ENCODE measurements at regions not wholly inside any gene's neighbourhood (a gene's known extent, or its start where the extent isn't known, plus 50 kb on each side); places are given as distances from the start of the nearest gene placed in this dataset.

DNA sequence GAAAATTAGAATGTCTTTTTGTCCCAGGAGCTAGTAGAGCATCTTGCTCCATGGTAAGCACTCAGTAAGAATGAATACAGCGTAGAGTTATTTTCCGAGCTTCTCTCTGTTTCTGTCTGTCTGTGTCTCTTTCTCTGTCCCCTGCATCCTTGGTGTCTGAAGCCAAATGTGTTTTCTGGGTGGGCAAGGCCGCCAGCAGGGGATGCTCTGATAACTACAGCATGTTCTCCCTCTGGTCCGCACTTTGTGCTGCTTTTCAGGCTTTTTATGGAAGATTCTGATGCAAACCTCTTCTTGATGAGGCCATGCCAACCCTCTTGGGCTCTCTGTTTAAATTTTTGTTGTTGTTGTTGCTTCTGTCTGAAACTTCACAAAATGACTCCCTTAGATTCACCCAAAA is 142.8 kb upstream of the UBL3 start:
- FAIRE-seq: no peak

DNA sequence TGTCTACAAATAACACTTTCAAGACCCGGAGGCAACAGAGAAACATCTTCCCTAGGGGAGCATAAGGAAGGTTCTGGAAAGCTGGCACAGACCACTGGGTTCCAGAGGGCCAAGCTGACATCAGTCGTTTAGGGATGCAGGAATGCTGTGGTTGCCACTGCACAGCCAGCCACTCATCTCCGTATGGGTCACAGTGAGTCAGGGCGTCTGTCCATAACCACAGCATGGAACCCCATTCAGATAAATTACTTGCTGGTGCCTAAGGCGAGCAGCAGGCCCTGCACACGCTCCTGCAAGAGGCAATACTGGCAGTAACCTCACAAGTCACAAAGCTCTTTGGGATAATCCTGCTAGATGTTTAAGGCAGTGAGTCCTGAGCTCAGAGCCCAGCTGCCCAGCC is 140.9 kb upstream of the UBL3 start:
- FAIRE-seq (no peak), DNase-seq (no peak)
- intact Hi-C loops (cut with DNase I): no loop called here
- no peaks in the 10 kb centered on the region for H3K27me3 ChIP-seq (ENCODE audit: control insufficient read depth, insufficient read depth, low read length)
- no peaks in the 10 kb centered on the region for H3K36me3 ChIP-seq (ENCODE audit: control insufficient read depth in 2 of 3, insufficient read depth in 3 of 3, low read length in 3 of 3)
- H3K9ac ChIP-seq (ENCODE audit: low read length in 3 of 3): no peak overlapping the region
- no peak overlapping the region for H3K4me3 ChIP-seq (ENCODE audit: low read length in 3 of 3)
- TF ChIP-seq, protein P1, sequence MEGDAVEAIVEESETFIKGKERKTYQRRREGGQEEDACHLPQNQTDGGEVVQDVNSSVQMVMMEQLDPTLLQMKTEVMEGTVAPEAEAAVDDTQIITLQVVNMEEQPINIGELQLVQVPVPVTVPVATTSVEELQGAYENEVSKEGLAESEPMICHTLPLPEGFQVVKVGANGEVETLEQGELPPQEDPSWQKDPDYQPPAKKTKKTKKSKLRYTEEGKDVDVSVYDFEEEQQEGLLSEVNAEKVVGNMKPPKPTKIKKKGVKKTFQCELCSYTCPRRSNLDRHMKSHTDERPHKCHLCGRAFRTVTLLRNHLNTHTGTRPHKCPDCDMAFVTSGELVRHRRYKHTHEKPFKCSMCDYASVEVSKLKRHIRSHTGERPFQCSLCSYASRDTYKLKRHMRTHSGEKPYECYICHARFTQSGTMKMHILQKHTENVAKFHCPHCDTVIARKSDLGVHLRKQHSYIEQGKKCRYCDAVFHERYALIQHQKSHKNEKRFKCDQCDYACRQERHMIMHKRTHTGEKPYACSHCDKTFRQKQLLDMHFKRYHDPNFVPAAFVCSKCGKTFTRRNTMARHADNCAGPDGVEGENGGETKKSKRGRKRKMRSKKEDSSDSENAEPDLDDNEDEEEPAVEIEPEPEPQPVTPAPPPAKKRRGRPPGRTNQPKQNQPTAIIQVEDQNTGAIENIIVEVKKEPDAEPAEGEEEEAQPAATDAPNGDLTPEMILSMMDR (IDR thresholded peaks at IDR 0.05; ENCODE audit: borderline replicate concordance, extremely low read depth, insufficient read depth): no peak
- no peak overlapping the region for H3K27ac ChIP-seq (ENCODE audit: low read depth in 2 of 2, low read length in 2 of 2)
- peaks cover 0 to 4% (median 0%) of the 10 kb centered on the region in 3 donors for H3K9me3 ChIP-seq (ENCODE audit: control insufficient read depth in 2 of 3, insufficient read depth in 1 of 3, low read length in 3 of 3)
- no peaks in the 10 kb centered on the region for H3K4me1 ChIP-seq (ENCODE audit: control insufficient read depth in 2 of 3, insufficient read depth in 2 of 3, low read depth in 1 of 3, low read length in 3 of 3)

More for the DNA sequence above, 142.8 kb upstream of the UBL3 start:
- H3K36me3 ChIP-seq (ENCODE audit: control insufficient read depth in 2 of 3, insufficient read depth in 3 of 3, low read length in 3 of 3): no peaks in the 10 kb centered on the region
- H3K9ac ChIP-seq (ENCODE audit: low read length in 3 of 3): no peak overlapping the region
- H3K4me3 ChIP-seq (ENCODE audit: low read length in 3 of 3): no peak overlapping the region
- no peak for DNase-seq
- no peaks in the 10 kb centered on the region for H3K4me1 ChIP-seq (ENCODE audit: control insufficient read depth in 2 of 3, insufficient read depth in 2 of 3, low read depth in 1 of 3, low read length in 3 of 3)
- no peak overlapping the region for H3K27ac ChIP-seq (ENCODE audit: low read depth in 2 of 2, low read length in 2 of 2)
- intact Hi-C loops (cut with DNase I): no loop called here
- H3K9me3 ChIP-seq (ENCODE audit: control insufficient read depth in 2 of 3, insufficient read depth in 1 of 3, low read length in 3 of 3): no peaks in the 10 kb centered on the region
- H3K27me3 ChIP-seq (ENCODE audit: control insufficient read depth, insufficient read depth, low read length): no peaks in the 10 kb centered on the region
- TF ChIP-seq, protein P1 (IDR thresholded peaks at IDR 0.05; ENCODE audit: borderline replicate concordance, extremely low read depth, insufficient read depth): no peak

DNA sequence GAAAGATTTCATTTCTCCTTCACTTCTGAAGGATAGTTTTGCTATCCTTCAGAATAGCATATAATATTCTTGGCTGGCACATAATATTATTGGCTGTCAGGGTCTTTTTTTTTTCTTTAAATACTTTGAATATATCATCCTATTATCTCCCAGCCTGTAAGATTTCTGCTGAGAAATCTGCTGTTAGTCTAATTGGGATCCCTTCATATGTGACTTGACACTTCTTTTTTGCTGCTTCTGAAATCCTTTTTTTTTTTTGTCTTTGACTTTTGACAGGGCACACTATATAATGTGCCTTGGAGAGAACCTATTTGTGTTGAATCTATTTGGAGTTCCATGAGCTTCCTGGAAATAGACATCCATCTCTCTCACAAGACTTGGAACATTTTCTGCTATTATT is 136.9 kb upstream of the UBL3 start:
- TF ChIP-seq, protein P1 (IDR thresholded peaks at IDR 0.05; ENCODE audit: borderline replicate concordance, extremely low read depth, insufficient read depth): no peak
- H3K27ac ChIP-seq (ENCODE audit: low read depth in 2 of 2, low read length in 2 of 2): no peak overlapping the region
- FAIRE-seq: no peak
- DNase-seq: no peak
- H3K4me3 ChIP-seq (ENCODE audit: low read length in 3 of 3): no peak overlapping the region
- H3K9ac ChIP-seq (ENCODE audit: low read length in 3 of 3): no peak overlapping the region
- intact Hi-C loops (cut with DNase I): no loop called here
- H3K4me1 ChIP-seq (ENCODE audit: control insufficient read depth in 2 of 3, insufficient read depth in 2 of 3, low read depth in 1 of 3, low read length in 3 of 3): no peaks in the 10 kb centered on the region
- no peaks in the 10 kb centered on the region for H3K27me3 ChIP-seq (ENCODE audit: control insufficient read depth, insufficient read depth, low read length)
- H3K36me3 ChIP-seq (ENCODE audit: control insufficient read depth in 2 of 3, insufficient read depth in 3 of 3, low read length in 3 of 3): no peaks in the 10 kb centered on the region
- H3K9me3 ChIP-seq (ENCODE audit: control insufficient read depth in 2 of 3, insufficient read depth in 1 of 3, low read length in 3 of 3): peaks cover 0 to 4% (median 0%) of the 10 kb centered on the region in 3 donors

DNA sequence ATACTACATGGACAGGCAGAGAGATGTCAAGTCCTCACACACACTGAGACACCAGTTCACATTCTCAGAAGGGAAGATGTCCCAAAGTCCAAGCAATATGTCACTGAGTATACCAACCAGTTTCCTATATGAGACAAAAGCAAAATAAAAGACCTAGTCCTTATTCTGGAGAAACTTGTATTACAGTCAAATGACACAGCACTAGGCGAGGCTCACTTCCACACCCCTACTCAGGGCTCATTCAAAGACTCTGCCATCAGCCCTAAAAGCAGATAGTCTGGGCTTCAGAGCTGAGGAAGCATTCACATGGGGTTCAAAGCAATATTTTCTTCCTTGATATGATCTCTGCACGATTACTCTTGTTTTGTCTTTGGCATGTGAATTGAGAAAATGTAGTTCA is 129.9 kb upstream of the UBL3 start:
- Histone ChIP-seq H3K36me3 (ENCODE audit: control insufficient read depth in 2 of 3, insufficient read depth in 3 of 3, low read length in 3 of 3) (no peaks in the 10 kb centered on the region), H3K9ac (ENCODE audit: low read length in 3 of 3) (no peak overlapping the region), H3K4me1 (ENCODE audit: control insufficient read depth in 2 of 3, insufficient read depth in 2 of 3, low read depth in 1 of 3, low read length in 3 of 3) (no peaks in the 10 kb centered on the region), H3K27me3 (ENCODE audit: control insufficient read depth, insufficient read depth, low read length) (no peaks in the 10 kb centered on the region), H3K27ac (ENCODE audit: low read depth in 2 of 2, low read length in 2 of 2) (no peak overlapping the region), H3K4me3 (ENCODE audit: low read length in 3 of 3) (no peak overlapping the region), H3K9me3 (ENCODE audit: control insufficient read depth in 2 of 3, insufficient read depth in 1 of 3, low read length in 3 of 3) (no peaks in the 10 kb centered on the region)
- TF ChIP-seq, protein P1 (IDR thresholded peaks at IDR 0.05; ENCODE audit: borderline replicate concordance, extremely low read depth, insufficient read depth): no peak
- DNase-seq (no peak), FAIRE-seq (no peak)
- intact Hi-C loops (cut with DNase I): no loop called here

All from kidney (tissue), 13 donors.